D341Med (cell line): ENCODE measurements at regions not wholly inside any gene's neighbourhood (a gene's known extent, or its start where the extent isn't known, plus 50 kb on each side); places are given as distances from the start of the nearest gene placed in this dataset.

Experiments
- DNase-seq: peaks from one replicate; pipeline ENCODE4 v3.0.0; 2012; ENCODE audit warnings: low spot score

- no peak for DNase-seq
These were observed 141.1 kb downstream of the HNMT start for GRCh38 chr2:138105358-138105757.

- DNase-seq = no peak
These were observed 142.3 kb downstream of the HNMT start for GRCh38 chr2:138106606-138107005.

GRCh38 chr2:138107288-138107687 is 143.0 kb downstream of the HNMT start:
- no peak for DNase-seq

GRCh38 chr2:138110453-138111083 is 146.3 kb downstream of the HNMT start:
- DNase-seq = no peak

- DNase-seq = no peak
These were observed 148.3 kb downstream of the HNMT start for GRCh38 chr2:138112536-138112935.

GRCh38 chr2:138113871-138114525 is 149.7 kb downstream of the HNMT start:
- DNase-seq = no peak

- no peak for DNase-seq
These were observed 151.4 kb downstream of the HNMT start for GRCh38 chr2:138115666-138116065.

GRCh38 chr2:138116456-138116855 is 152.2 kb downstream of the HNMT start:
- DNase-seq = no peak

GRCh38 chr2:138121666-138122661 is 157.7 kb downstream of the HNMT start:
- DNase-seq = no peak

GRCh38 chr2:138122891-138123290 is 158.6 kb downstream of the HNMT start:
- no peak for DNase-seq

- DNase-seq = no peak
These were observed 159.5 kb downstream of the HNMT start for GRCh38 chr2:138123741-138124140.

- no peak for DNase-seq
These were observed 160.2 kb downstream of the HNMT start for GRCh38 chr2:138124521-138124920.

GRCh38 chr2:138125306-138126288 is 161.3 kb downstream of the HNMT start:
- DNase-seq = no peak

- no peak for DNase-seq
These were observed 167.8 kb downstream of the HNMT start for GRCh38 chr2:138132108-138132507.

GRCh38 chr2:138137949-138138348 is 173.7 kb downstream of the HNMT start:
- DNase-seq = no peak

GRCh38 chr2:138147796-138148195 is 183.5 kb downstream of the HNMT start:
- no peak for DNase-seq

GRCh38 chr2:138155304-138155703 is 191.0 kb downstream of the HNMT start:
- DNase-seq = no peak

- DNase-seq = no peak
These were observed 193.1 kb downstream of the HNMT start for GRCh38 chr2:138157372-138157771.

- DNase-seq = no peak
These were observed 206.2 kb downstream of the HNMT start for GRCh38 chr2:138170485-138170884.

- DNase-seq = no peak
These were observed 207.0 kb downstream of the HNMT start for GRCh38 chr2:138171244-138171643.

GRCh38 chr2:138175066-138175465 is 210.8 kb downstream of the HNMT start:
- no peak for DNase-seq
